GM12878 (cell line): ENCODE measurements at regions not wholly inside any gene's neighbourhood (a gene's known extent, or its start where the extent isn't known, plus 50 kb on each side); places are given as distances from the start of the nearest gene placed in this dataset.

Source experiments
- ATAC-seq: fragments of 200-7000 bp; cut with Tn5 transposase; 3 replicates; pipeline ENCODE4 v1.9.1; 2020; ENCODE audit warnings: mild to moderate bottlenecking, moderate library complexity
- BruUV-seq: library from RNA; stranded (reverse); fragments of 400-500 nt; replicated peaks from 2 replicates; lab custom pipeline; 2021; lab: Mats Ljungman, UMichigan
- CTCF ChIA-PET: fragments of 300-600 bp; sonication (Branson Sonifier 250); formaldehyde crosslinking; extraction: SDS; loops from one replicate; lab custom pipeline; 2021; ENCODE audit warnings: inconsistent platforms; lab: Yijun Ruan, JAX
- POLR2A ChIA-PET: fragments of 350-600 bp; formaldehyde crosslinking; extraction: SDS; loops from one replicate; lab custom pipeline; 2021; ENCODE audit warnings: inconsistent platforms; lab: Charles Lee
- RAD21 ChIA-PET: fragments of 300-600 bp; sonication (Branson Sonifier 250); formaldehyde crosslinking; loops from one replicate; lab custom pipeline; 2023; ENCODE audit warnings: antibody characterized with exemption; ENCODE audit not compliant: unreplicated experiment; lab: Charles Lee
- SMC1A ChIA-PET: fragments of 300-600 bp; sonication (Branson Sonifier 250); formaldehyde crosslinking; loops from one replicate; lab custom pipeline; 2023; ENCODE audit not compliant: unreplicated experiment, uncharacterized antibody; lab: Charles Lee
- DNase-seq: peaks from one replicate; pipeline ENCODE4 v3.0.0-alpha.2; 2011; ENCODE audit warnings: low read depth, low spot score
- FAIRE-seq: peaks from 3 replicates; lab custom pipeline; 2011; peaks lifted over from hg19 to GRCh38; lab: Jason Lieb, UNC
- H2AFZ ChIP-seq: 2 replicates; pipeline ENCODE4 v1.6.0; 2011; ENCODE audit warnings: low read depth, low read length, control low read depth; ENCODE audit not compliant: control insufficient read depth
- H3K27ac ChIP-seq: 2 replicates; pipeline ENCODE4 v1.5.1; 2011; ENCODE audit warnings: control low read depth; ENCODE audit not compliant: control insufficient read depth, insufficient read depth
- H3K27me3 ChIP-seq, 2 experiments: replicated peaks in 1 of 2; 2 replicates each; pipeline versions ENCODE4 v1.6.0 to v1.6.1; 2011; ENCODE audit warnings: low read length in 1 of 2; ENCODE audit not compliant: control insufficient read depth in 2 of 2, insufficient read depth in 2 of 2
- H3K36me3 ChIP-seq, 2 experiments: 2 replicates each; pipeline ENCODE4 v1.5.1; 2011; ENCODE audit warnings: low read length in 1 of 2; ENCODE audit not compliant: control insufficient read depth in 2 of 2, insufficient read depth in 2 of 2
- H3K4me1 ChIP-seq: 2 replicates; pipeline ENCODE4 v1.6.1; 2011; ENCODE audit warnings: mild to moderate bottlenecking, low read length, moderate library complexity, mixed read lengths; ENCODE audit not compliant: control insufficient read depth, insufficient read depth
- H3K4me2 ChIP-seq: 2 replicates; pipeline ENCODE4 v1.6.0; 2011; ENCODE audit warnings: control low read depth; ENCODE audit not compliant: control insufficient read depth, insufficient read depth
- H3K4me3 ChIP-seq: fragments of 200-600 bp; sonication (generic); 2 replicates; pipeline ENCODE4 v1.5.1; 2016
- H3K79me2 ChIP-seq: 2 replicates; pipeline ENCODE4 v1.6.0; 2011; ENCODE audit warnings: low read length; ENCODE audit not compliant: control insufficient read depth, insufficient read depth
- H3K9ac ChIP-seq: 2 replicates; pipeline ENCODE4 v1.8.0; 2011; ENCODE audit warnings: low read length, control low read depth, mixed read lengths; ENCODE audit not compliant: control insufficient read depth, insufficient read depth
- H3K9me3 ChIP-seq: replicated peaks from 3 replicates; pipeline ENCODE4 v1.5.1; 2011; ENCODE audit warnings: mild to moderate bottlenecking, low read length; ENCODE audit not compliant: control insufficient read depth, insufficient read depth
- H4K20me1 ChIP-seq: 2 replicates; pipeline ENCODE4 v1.6.0; 2011; ENCODE audit not compliant: control insufficient read depth, insufficient read depth
- BCL11A ChIP-seq: IDR thresholded peaks from 2 replicates; pipeline ENCODE4 v1.6.1; 2011; ENCODE audit warnings: low read depth, low read length
- ETV6 ChIP-seq, 2 experiments: fragments of 450-650 bp in 1 of 2; IDR thresholded peaks in 1 of 2; conservative IDR thresholded peaks in 1 of 2; 2 replicates each; pipeline ENCODE4 v1.6.1; 2014; ENCODE audit warnings: antibody characterized with exemption in 1 of 2, borderline replicate concordance in 1 of 2, low read depth in 1 of 2, mild to moderate bottlenecking in 1 of 2, moderate library complexity in 1 of 2
- HDGF ChIP-seq: fragments of 450-650 bp; IDR thresholded peaks from 2 replicates; pipeline ENCODE4 v1.6.1; 2016; ENCODE audit warnings: antibody characterized with exemption
- JUNB ChIP-seq: IDR thresholded peaks from 2 replicates; pipeline ENCODE4 v1.6.1; 2016; ENCODE audit warnings: antibody characterized with exemption, mild to moderate bottlenecking
- KDM1A ChIP-seq: fragments of 200-600 bp; sonication (generic); IDR thresholded peaks from 2 replicates; pipeline ENCODE4 v1.6.1; 2016; ENCODE audit warnings: borderline replicate concordance
- MYB ChIP-seq: fragments of 150-350 bp; IDR thresholded peaks from 2 replicates; pipeline ENCODE4 v1.6.1; 2014; ENCODE audit warnings: mild to moderate bottlenecking, low read depth, low read length, borderline replicate concordance
- RBBP5 ChIP-seq: fragments of 200-600 bp; sonication (generic); conservative IDR thresholded peaks from 2 replicates; pipeline ENCODE4 v1.6.1; 2016
- SRF ChIP-seq, 2 experiments: IDR thresholded peaks; 2 replicates each; pipeline ENCODE4 v1.6.1; 2011; ENCODE audit warnings: low read depth in 2 of 2, low read length in 2 of 2, mild to moderate bottlenecking in 1 of 2, moderate library complexity in 1 of 2
- YBX1 ChIP-seq: fragments of 450-650 bp; IDR thresholded peaks from 2 replicates; pipeline ENCODE4 v1.6.1; 2016; ENCODE audit warnings: antibody characterized with exemption
- WGBS: methylation state at CpG from one replicate; pipeline ENCODE4 v1.1.6; 2016; ENCODE audit warnings: low lambda C conversion rate; ENCODE audit not compliant: insufficient replicate concordance, insufficient coverage; ENCODE audit errors: missing lambda C conversion rate; 5-methylcytosine and 5-hydroxymethylcytosine counted together
- in situ Hi-C: fragments of 300-500 bp; cut with MboI; formaldehyde crosslinking; loops from 9 replicates; pipeline ENCODE4 v1.14.3; 2018; ENCODE audit warnings: mixed read lengths
- intact Hi-C: fragments of 100-400 bp; cut with micrococcal nuclease; formaldehyde crosslinking; loops from one replicate; pipeline ENCODE4 v1.14.2; 2022; ENCODE audit not compliant: unreplicated experiment
- TF ChIP-seq, protein P1 (sequence below): fragments of 450-650 bp; IDR thresholded peaks from 2 replicates; pipeline ENCODE4 v1.6.1; 2017; ENCODE audit warnings: mild to moderate bottlenecking, moderate library complexity
- TF ChIP-seq, protein P2 (sequence below): IDR thresholded peaks from 2 replicates; pipeline ENCODE4 v1.6.1; 2012; ENCODE audit warnings: improper control_type of control experiment, low read depth, low read length; ENCODE audit not compliant: insufficient replicate concordance
- TF ChIP-seq, protein P3 (sequence below): IDR thresholded peaks from 2 replicates; pipeline ENCODE4 v1.6.1; 2012; ENCODE audit warnings: low read depth, low read length, improper control_type of control experiment
- TF ChIP-seq, protein P4 (sequence below): IDR thresholded peaks from 2 replicates; pipeline ENCODE4 v1.6.1; 2012; ENCODE audit warnings: low read depth, low read length, improper control_type of control experiment

DNA sequence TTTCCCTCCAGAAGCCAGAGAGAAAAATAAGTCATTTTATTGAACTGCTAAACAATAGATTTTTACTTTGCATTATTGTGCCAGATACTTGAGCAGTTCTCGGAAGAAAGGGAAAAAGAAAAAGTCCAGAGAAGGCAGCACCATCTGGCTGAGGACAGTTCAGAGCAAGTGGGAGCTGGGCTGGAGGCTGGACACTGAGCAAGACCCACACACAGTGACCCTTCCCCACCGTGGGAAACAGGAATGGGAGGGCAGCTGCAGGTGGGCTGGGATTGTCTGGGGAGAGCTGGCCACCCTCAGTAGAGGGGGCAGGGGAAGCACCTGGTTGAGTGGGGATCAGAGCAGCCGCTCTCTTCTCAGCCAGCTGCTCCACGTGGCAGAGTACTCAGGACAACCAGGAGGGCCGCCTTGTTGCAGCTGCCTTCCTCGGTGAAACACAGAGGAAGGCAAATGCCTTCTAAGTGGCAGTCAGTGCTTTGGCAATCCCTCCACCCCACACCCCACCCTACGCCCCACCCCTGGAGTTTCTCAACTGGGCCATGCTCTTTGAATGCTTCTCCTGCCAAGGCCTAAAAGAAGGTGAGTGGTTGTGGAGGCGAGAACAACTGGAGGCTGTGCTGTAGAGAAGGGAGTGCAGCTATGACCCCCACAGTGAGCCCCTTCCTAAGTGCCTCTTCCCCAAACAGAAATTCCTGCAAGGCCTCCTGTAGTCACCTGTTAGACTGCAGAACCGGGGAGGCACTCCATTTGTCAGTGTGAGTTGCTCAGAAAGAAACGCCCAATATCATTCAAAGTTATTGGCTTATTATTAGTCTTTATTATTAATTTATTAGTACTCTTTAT lies 179.3 kb downstream of the ZIC5 start:
- H3K4me3 ChIP-seq, result no peak overlapping the region
- RAD21 ChIA-PET, result no interaction called here
- no peaks in the 10 kb centered on the region for H3K9me3 ChIP-seq
- FAIRE-seq (no peak), DNase-seq (no peak), ATAC-seq (no peak)
- H4K20me1 ChIP-seq, result no peaks in the 10 kb centered on the region
- SMC1A ChIA-PET, result no interaction called here
- BruUV-seq, result no TSS peak
- no peaks in the 10 kb centered on the region for H3K36me3 ChIP-seq
- H3K4me2 ChIP-seq, result no peak overlapping the region
- no peak overlapping the region for H2AFZ ChIP-seq
- POLR2A ChIA-PET, result no interaction called here
- H3K27me3 ChIP-seq, result no peaks in the 10 kb centered on the region
- no peak overlapping the region for H3K9ac ChIP-seq
- in situ Hi-C loops, result no loop called here
- CTCF ChIA-PET, result no interaction called here
- WGBS, result 51% methylated on average over 10 of the region's 10 CpGs
- intact Hi-C loops, result no loop called here
- no peak overlapping the region for H3K27ac ChIP-seq
- no peaks in the 10 kb centered on the region for H3K79me2 ChIP-seq
- H3K4me1 ChIP-seq, result no peaks in the 10 kb centered on the region
- TF ChIP-seq KDM1A (no peak), JUNB (no peak), RBBP5 (no peak), YBX1 (no peak), BCL11A (no peak), ETV6 (conservative IDR thresholded peaks at IDR 0.05 in 1 of 2, IDR thresholded peaks at IDR 0.05 in 1 of 2; ENCODE audit: borderline replicate concordance in 1 of 2, low read depth in 1 of 2) (no peak), HDGF (no peak), SRF (IDR thresholded peaks at IDR 0.05; ENCODE audit: low read depth in 2 of 2, low read length in 2 of 2) (no peak), MYB (no peak)
- TF ChIP-seq, protein P1, sequence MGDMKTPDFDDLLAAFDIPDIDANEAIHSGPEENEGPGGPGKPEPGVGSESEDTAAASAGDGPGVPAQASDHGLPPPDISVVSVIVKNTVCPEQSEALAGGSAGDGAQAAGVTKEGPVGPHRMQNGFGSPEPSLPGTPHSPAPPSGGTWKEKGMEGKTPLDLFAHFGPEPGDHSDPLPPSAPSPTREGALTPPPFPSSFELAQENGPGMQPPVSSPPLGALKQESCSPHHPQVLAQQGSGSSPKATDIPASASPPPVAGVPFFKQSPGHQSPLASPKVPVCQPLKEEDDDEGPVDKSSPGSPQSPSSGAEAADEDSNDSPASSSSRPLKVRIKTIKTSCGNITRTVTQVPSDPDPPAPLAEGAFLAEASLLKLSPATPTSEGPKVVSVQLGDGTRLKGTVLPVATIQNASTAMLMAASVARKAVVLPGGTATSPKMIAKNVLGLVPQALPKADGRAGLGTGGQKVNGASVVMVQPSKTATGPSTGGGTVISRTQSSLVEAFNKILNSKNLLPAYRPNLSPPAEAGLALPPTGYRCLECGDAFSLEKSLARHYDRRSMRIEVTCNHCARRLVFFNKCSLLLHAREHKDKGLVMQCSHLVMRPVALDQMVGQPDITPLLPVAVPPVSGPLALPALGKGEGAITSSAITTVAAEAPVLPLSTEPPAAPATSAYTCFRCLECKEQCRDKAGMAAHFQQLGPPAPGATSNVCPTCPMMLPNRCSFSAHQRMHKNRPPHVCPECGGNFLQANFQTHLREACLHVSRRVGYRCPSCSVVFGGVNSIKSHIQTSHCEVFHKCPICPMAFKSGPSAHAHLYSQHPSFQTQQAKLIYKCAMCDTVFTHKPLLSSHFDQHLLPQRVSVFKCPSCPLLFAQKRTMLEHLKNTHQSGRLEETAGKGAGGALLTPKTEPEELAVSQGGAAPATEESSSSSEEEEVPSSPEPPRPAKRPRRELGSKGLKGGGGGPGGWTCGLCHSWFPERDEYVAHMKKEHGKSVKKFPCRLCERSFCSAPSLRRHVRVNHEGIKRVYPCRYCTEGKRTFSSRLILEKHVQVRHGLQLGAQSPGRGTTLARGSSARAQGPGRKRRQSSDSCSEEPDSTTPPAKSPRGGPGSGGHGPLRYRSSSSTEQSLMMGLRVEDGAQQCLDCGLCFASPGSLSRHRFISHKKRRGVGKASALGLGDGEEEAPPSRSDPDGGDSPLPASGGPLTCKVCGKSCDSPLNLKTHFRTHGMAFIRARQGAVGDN, result no peak
- TF ChIP-seq, protein P2, sequence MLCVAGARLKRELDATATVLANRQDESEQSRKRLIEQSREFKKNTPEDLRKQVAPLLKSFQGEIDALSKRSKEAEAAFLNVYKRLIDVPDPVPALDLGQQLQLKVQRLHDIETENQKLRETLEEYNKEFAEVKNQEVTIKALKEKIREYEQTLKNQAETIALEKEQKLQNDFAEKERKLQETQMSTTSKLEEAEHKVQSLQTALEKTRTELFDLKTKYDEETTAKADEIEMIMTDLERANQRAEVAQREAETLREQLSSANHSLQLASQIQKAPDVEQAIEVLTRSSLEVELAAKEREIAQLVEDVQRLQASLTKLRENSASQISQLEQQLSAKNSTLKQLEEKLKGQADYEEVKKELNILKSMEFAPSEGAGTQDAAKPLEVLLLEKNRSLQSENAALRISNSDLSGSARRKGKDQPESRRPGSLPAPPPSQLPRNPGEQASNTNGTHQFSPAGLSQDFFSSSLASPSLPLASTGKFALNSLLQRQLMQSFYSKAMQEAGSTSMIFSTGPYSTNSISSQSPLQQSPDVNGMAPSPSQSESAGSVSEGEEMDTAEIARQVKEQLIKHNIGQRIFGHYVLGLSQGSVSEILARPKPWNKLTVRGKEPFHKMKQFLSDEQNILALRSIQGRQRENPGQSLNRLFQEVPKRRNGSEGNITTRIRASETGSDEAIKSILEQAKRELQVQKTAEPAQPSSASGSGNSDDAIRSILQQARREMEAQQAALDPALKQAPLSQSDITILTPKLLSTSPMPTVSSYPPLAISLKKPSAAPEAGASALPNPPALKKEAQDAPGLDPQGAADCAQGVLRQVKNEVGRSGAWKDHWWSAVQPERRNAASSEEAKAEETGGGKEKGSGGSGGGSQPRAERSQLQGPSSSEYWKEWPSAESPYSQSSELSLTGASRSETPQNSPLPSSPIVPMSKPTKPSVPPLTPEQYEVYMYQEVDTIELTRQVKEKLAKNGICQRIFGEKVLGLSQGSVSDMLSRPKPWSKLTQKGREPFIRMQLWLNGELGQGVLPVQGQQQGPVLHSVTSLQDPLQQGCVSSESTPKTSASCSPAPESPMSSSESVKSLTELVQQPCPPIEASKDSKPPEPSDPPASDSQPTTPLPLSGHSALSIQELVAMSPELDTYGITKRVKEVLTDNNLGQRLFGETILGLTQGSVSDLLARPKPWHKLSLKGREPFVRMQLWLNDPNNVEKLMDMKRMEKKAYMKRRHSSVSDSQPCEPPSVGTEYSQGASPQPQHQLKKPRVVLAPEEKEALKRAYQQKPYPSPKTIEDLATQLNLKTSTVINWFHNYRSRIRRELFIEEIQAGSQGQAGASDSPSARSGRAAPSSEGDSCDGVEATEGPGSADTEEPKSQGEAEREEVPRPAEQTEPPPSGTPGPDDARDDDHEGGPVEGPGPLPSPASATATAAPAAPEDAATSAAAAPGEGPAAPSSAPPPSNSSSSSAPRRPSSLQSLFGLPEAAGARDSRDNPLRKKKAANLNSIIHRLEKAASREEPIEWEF, result no peak
- TF ChIP-seq, protein P3, sequence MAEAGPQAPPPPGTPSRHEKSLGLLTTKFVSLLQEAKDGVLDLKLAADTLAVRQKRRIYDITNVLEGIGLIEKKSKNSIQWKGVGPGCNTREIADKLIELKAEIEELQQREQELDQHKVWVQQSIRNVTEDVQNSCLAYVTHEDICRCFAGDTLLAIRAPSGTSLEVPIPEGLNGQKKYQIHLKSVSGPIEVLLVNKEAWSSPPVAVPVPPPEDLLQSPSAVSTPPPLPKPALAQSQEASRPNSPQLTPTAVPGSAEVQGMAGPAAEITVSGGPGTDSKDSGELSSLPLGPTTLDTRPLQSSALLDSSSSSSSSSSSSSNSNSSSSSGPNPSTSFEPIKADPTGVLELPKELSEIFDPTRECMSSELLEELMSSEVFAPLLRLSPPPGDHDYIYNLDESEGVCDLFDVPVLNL, result no peak
- TF ChIP-seq, protein P4, sequence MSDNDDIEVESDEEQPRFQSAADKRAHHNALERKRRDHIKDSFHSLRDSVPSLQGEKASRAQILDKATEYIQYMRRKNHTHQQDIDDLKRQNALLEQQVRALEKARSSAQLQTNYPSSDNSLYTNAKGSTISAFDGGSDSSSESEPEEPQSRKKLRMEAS, result no peak
